OCI-LY7 (cell line): ENCODE measurements at regions not wholly inside any gene's neighbourhood (a gene's known extent, or its start where the extent isn't known, plus 50 kb on each side); places are given as distances from the start of the nearest gene placed in this dataset.

Source experiments
- CTCF ChIP-seq: fragments of 200-600 bp; sonication (generic); conservative IDR thresholded peaks from 2 replicates; pipeline ENCODE4 v1.5.1; 2014; ENCODE audit warnings: mild to moderate bottlenecking, antibody characterized with exemption, low read length, moderate library complexity, mixed read lengths
- EZH2phosphoT487 ChIP-seq: fragments of 200-600 bp; sonication (generic); IDR thresholded peaks from 2 replicates; pipeline ENCODE4 v1.6.1; 2018; ENCODE audit warnings: low read depth, borderline replicate concordance, mild to moderate bottlenecking, mixed run types, antibody characterized with exemption, low read length, moderate library complexity, mixed read lengths

GRCh38 chr2:8022908-8023640 is 658.8 kb upstream of the ID2 start:
- TF ChIP-seq CTCF, result no peak
- no peak for TF ChIP-seq EZH2phosphoT487
